HEK293 (cell line): ENCODE measurements at regions not wholly inside any gene's neighbourhood (a gene's known extent, or its start where the extent isn't known, plus 50 kb on each side); places are given as distances from the start of the nearest gene placed in this dataset.
A peak's percentile ranks its signal among the peaks of the same experiment; 100 is the strongest.
"Not testable (repeated sequence)": the region's sequence is repeated elsewhere in the genome, so short reads cannot be mapped to it uniquely, and the experiment has no call there.

Experiments used
- CTCF ChIA-PET: fragments of 350-600 bp; formaldehyde crosslinking; extraction: SDS; loops from one replicate; lab custom pipeline; 2021; ENCODE audit warnings: antibody characterized with exemption; lab: Yijun Ruan, JAX
- POLR2A ChIA-PET: fragments of 300-600 bp; formaldehyde crosslinking; extraction: SDS; loops from one replicate; lab custom pipeline; 2020; ENCODE audit warnings: antibody characterized with exemption, inconsistent platforms; lab: Yijun Ruan, JAX
- H3K27ac ChIP-seq: fragments of 200-500 bp; sonication (Bioruptor generic); 2 replicates; pipeline ENCODE4 v1.5.1; 2014; ENCODE audit warnings: low read depth, low read length, control low read depth, inconsistent platforms; ENCODE audit errors: extremely low read depth
- H3K36me3 ChIP-seq, 2 experiments: fragments of 200-500 bp in 1 of 2; sonication (Bioruptor generic) in 1 of 2; 1 replicate in 1 of 2; 2 replicates in 1 of 2; pipeline ENCODE4 v1.5.1; 2014 to 2017; ENCODE audit warnings: inconsistent platforms in 2 of 2, low read length in 2 of 2; ENCODE audit not compliant: control insufficient read depth in 2 of 2, insufficient read depth in 1 of 2
- H3K4me1 ChIP-seq: fragments of 200-500 bp; sonication (Bioruptor generic); 2 replicates; pipeline ENCODE4 v1.5.1; 2014; ENCODE audit warnings: mild to moderate bottlenecking, low read length, inconsistent platforms; ENCODE audit not compliant: control insufficient read depth, insufficient read depth
- H3K4me3 ChIP-seq: 2 replicates; pipeline ENCODE4 v1.5.1; 2011; ENCODE audit warnings: low read depth, mild to moderate bottlenecking, control low read depth, low read length, moderate library complexity
- H3K9me3 ChIP-seq: fragments of 200-500 bp; sonication (Bioruptor generic); 2 replicates; pipeline ENCODE4 v1.5.1; 2014; ENCODE audit warnings: low read depth, low read length, inconsistent platforms; ENCODE audit not compliant: control insufficient read depth, insufficient read depth
- FEZF1 ChIP-seq: fragments of 450-650 bp; formaldehyde crosslinking; IDR thresholded peaks from 2 replicates; pipeline ENCODE4 v1.5.1; 2016; ENCODE audit warnings: missing biosample characterization, missing genetic modification characterization
- GLIS2 ChIP-seq: fragments of 450-650 bp; formaldehyde crosslinking; IDR thresholded peaks from 2 replicates; pipeline ENCODE4 v1.5.1; 2016; ENCODE audit warnings: missing biosample characterization, missing genetic modification characterization
- KLF1 ChIP-seq: fragments of 450-650 bp; formaldehyde crosslinking; IDR thresholded peaks from 2 replicates; pipeline ENCODE4 v1.5.1; 2016; ENCODE audit warnings: missing biosample characterization, missing genetic modification characterization
- KLF10 ChIP-seq: fragments of 450-650 bp; IDR thresholded peaks from 2 replicates; pipeline ENCODE4 v1.5.1; 2018; ENCODE audit warnings: missing biosample characterization, mild to moderate bottlenecking, missing genetic modification characterization
- KLF9 ChIP-seq: fragments of 450-650 bp; formaldehyde crosslinking; IDR thresholded peaks from 2 replicates; pipeline ENCODE4 v1.5.1; 2016; ENCODE audit warnings: missing biosample characterization, missing genetic modification characterization, low read depth
- MZF1 ChIP-seq: fragments of 450-650 bp; formaldehyde crosslinking; IDR thresholded peaks from 2 replicates; pipeline ENCODE4 v1.5.1; 2017; ENCODE audit warnings: missing biosample characterization, missing genetic modification characterization, borderline replicate concordance
- PRDM10 ChIP-seq: fragments of 450-650 bp; formaldehyde crosslinking; IDR thresholded peaks from 2 replicates; pipeline ENCODE4 v1.5.1; 2016; ENCODE audit warnings: missing biosample characterization, missing genetic modification characterization
- SP2 ChIP-seq: fragments of 450-650 bp; formaldehyde crosslinking; IDR thresholded peaks from 2 replicates; pipeline ENCODE4 v1.5.1; 2016; ENCODE audit warnings: missing biosample characterization, missing genetic modification characterization
- SP3 ChIP-seq: fragments of 450-650 bp; formaldehyde crosslinking; IDR thresholded peaks from 2 replicates; pipeline ENCODE4 v1.5.1; 2016; ENCODE audit warnings: missing biosample characterization, missing genetic modification characterization
- SP7 ChIP-seq: fragments of 450-650 bp; formaldehyde crosslinking; IDR thresholded peaks from 2 replicates; pipeline ENCODE4 v1.5.1; 2016; ENCODE audit warnings: missing biosample characterization, missing genetic modification characterization
- YY1 ChIP-seq: fragments of 450-650 bp; formaldehyde crosslinking; IDR thresholded peaks from 2 replicates; pipeline ENCODE4 v1.5.1; 2018; ENCODE audit warnings: missing biosample characterization, missing genetic modification characterization
- ZBTB17 ChIP-seq: fragments of 450-650 bp; formaldehyde crosslinking; IDR thresholded peaks from 2 replicates; pipeline ENCODE4 v1.5.1; 2016; ENCODE audit warnings: missing biosample characterization, missing genetic modification characterization
- ZBTB20 ChIP-seq: fragments of 450-650 bp; formaldehyde crosslinking; IDR thresholded peaks from 2 replicates; pipeline ENCODE4 v1.5.1; 2016; ENCODE audit warnings: missing biosample characterization, missing genetic modification characterization
- ZBTB8A ChIP-seq: fragments of 450-650 bp; formaldehyde crosslinking; IDR thresholded peaks from 2 replicates; pipeline ENCODE4 v1.5.1; 2016; ENCODE audit warnings: missing biosample characterization, missing genetic modification characterization
- ZEB2 ChIP-seq: fragments of 450-650 bp; formaldehyde crosslinking; IDR thresholded peaks from 2 replicates; pipeline ENCODE4 v1.5.1; 2016; ENCODE audit warnings: missing biosample characterization, missing genetic modification characterization
- ZFHX2 ChIP-seq: fragments of 450-650 bp; formaldehyde crosslinking; conservative IDR thresholded peaks from 2 replicates; pipeline ENCODE4 v1.5.1; 2016; ENCODE audit warnings: missing biosample characterization, missing genetic modification characterization
- ZNF335 ChIP-seq: fragments of 450-650 bp; formaldehyde crosslinking; conservative IDR thresholded peaks from 2 replicates; pipeline ENCODE4 v1.5.1; 2016; ENCODE audit warnings: missing biosample characterization, missing genetic modification characterization
- ZNF423 ChIP-seq: fragments of 450-650 bp; formaldehyde crosslinking; IDR thresholded peaks from 2 replicates; pipeline ENCODE4 v1.5.1; 2016; ENCODE audit warnings: missing biosample characterization, missing genetic modification characterization
- ZNF501 ChIP-seq: fragments of 450-650 bp; formaldehyde crosslinking; IDR thresholded peaks from 2 replicates; pipeline ENCODE4 v1.5.1; 2016; ENCODE audit warnings: missing biosample characterization, missing genetic modification characterization
- ZNF600 ChIP-seq: fragments of 450-650 bp; formaldehyde crosslinking; IDR thresholded peaks from 2 replicates; pipeline ENCODE4 v1.5.1; 2016; ENCODE audit warnings: missing biosample characterization, missing genetic modification characterization
- ZNF629 ChIP-seq: fragments of 450-650 bp; formaldehyde crosslinking; IDR thresholded peaks from 2 replicates; pipeline ENCODE4 v1.5.1; 2017; ENCODE audit warnings: missing biosample characterization, missing genetic modification characterization
- ZXDB ChIP-seq: fragments of 450-650 bp; formaldehyde crosslinking; IDR thresholded peaks from 2 replicates; pipeline ENCODE4 v1.5.1; 2016; ENCODE audit warnings: missing biosample characterization, missing genetic modification characterization
- TF ChIP-seq, protein P1 (sequence below): fragments of 450-650 bp; formaldehyde crosslinking; IDR thresholded peaks from 2 replicates; pipeline ENCODE4 v1.5.0; 2017; ENCODE audit warnings: missing biosample characterization, missing genetic modification characterization, borderline replicate concordance
- TF ChIP-seq, protein P2 (sequence below): fragments of 450-650 bp; formaldehyde crosslinking; optimal IDR thresholded peaks from 2 replicates; pipeline ENCODE3; 2016; ENCODE audit warnings: missing biosample characterization, mild to moderate bottlenecking, missing genetic modification characterization
- TF ChIP-seq, protein P3 (sequence below): fragments of 450-650 bp; formaldehyde crosslinking; IDR thresholded peaks from 2 replicates; pipeline ENCODE4 v1.5.1; 2016; ENCODE audit warnings: missing biosample characterization, missing genetic modification characterization
- TF ChIP-seq, protein P4 (sequence below): fragments of 450-650 bp; formaldehyde crosslinking; IDR thresholded peaks from 2 replicates; pipeline ENCODE4 v1.5.1; 2016; ENCODE audit warnings: missing biosample characterization, missing genetic modification characterization

GRCh38 chr3:17861476-17861875, 119.0 kb upstream of the TBC1D5 start (continued):
- TF ChIP-seq, protein P1, sequence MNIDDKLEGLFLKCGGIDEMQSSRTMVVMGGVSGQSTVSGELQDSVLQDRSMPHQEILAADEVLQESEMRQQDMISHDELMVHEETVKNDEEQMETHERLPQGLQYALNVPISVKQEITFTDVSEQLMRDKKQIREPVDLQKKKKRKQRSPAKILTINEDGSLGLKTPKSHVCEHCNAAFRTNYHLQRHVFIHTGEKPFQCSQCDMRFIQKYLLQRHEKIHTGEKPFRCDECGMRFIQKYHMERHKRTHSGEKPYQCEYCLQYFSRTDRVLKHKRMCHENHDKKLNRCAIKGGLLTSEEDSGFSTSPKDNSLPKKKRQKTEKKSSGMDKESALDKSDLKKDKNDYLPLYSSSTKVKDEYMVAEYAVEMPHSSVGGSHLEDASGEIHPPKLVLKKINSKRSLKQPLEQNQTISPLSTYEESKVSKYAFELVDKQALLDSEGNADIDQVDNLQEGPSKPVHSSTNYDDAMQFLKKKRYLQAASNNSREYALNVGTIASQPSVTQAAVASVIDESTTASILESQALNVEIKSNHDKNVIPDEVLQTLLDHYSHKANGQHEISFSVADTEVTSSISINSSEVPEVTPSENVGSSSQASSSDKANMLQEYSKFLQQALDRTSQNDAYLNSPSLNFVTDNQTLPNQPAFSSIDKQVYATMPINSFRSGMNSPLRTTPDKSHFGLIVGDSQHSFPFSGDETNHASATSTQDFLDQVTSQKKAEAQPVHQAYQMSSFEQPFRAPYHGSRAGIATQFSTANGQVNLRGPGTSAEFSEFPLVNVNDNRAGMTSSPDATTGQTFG (tag by site-specific recombination), result no peak
- TF ChIP-seq ZNF335 (tag by site-specific recombination), result peak; percentile 27; the same call in 1 of the 2 replicates
- no peak for TF ChIP-seq MZF1 (tag by site-specific recombination)
- TF ChIP-seq, all 188 proteins: peak for 2

GRCh38 chr3:17860840-17861471, 118.5 kb upstream of the TBC1D5 start:
- H3K4me1 ChIP-seq, H3K36me3 ChIP-seq, CTCF ChIA-PET, H3K9me3 ChIP-seq, POLR2A ChIA-PET: not testable (repeated sequence)
- Histone ChIP-seq H3K27ac (peak overlapping the region; percentile 60), H3K4me3 (peak overlapping the region; percentile 36)
- TF ChIP-seq ZXDB (tag by site-specific recombination) (0 out of 2 replicates have a peak, but pooled peaks have one; percentile 38), ZBTB20 (tag by site-specific recombination) (peak; percentile 59; the same call in 1 of the 2 replicates), KLF1 (tag by site-specific recombination) (peak; percentile 55), PRDM10 (tag by site-specific recombination) (peak; percentile 31; the same call in 1 of the 2 replicates), ZFHX2 (tag by site-specific recombination) (peak; percentile 64), SP7 (tag by site-specific recombination) (peak; percentile 43), ZBTB17 (peak; percentile 70; the same call in 1 of the 2 replicates), ZNF423 (tag by site-specific recombination) (peak; percentile 68; the same call in 1 of the 2 replicates), SP2 (tag by site-specific recombination) (peak; percentile 44), SP3 (tag by site-specific recombination) (peak; percentile 35; the same call in 1 of the 2 replicates), KLF10 (tag by site-specific recombination) (peak; percentile 46), ZBTB8A (tag by site-specific recombination) (peak; percentile 83), ZEB2 (tag by site-specific recombination) (peak; percentile 72; the same call in 1 of the 2 replicates), FEZF1 (peak; percentile 13; the same call in 1 of the 2 replicates), KLF9 (peak; percentile 51), ZNF501 (tag by site-specific recombination) (peak; percentile 83; the same call in 1 of the 2 replicates), YY1 (tag by site-specific recombination) (peak; percentile 44), GLIS2 (tag by site-specific recombination) (peak; percentile 43; the same call in 1 of the 2 replicates), ZNF600 (tag by site-specific recombination) (peak; percentile 67), ZNF629 (tag by site-specific recombination) (peak; percentile 41; the same call in 1 of the 2 replicates)
- TF ChIP-seq, protein P2, sequence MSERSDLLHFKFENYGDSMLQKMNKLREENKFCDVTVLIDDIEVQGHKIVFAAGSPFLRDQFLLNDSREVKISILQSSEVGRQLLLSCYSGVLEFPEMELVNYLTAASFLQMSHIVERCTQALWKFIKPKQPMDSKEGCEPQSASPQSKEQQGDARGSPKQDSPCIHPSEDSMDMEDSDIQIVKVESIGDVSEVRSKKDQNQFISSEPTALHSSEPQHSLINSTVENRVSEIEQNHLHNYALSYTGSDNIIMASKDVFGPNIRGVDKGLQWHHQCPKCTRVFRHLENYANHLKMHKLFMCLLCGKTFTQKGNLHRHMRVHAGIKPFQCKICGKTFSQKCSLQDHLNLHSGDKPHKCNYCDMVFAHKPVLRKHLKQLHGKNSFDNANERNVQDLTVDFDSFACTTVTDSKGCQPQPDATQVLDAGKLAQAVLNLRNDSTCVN, result peak; percentile 80
- TF ChIP-seq, protein P3, sequence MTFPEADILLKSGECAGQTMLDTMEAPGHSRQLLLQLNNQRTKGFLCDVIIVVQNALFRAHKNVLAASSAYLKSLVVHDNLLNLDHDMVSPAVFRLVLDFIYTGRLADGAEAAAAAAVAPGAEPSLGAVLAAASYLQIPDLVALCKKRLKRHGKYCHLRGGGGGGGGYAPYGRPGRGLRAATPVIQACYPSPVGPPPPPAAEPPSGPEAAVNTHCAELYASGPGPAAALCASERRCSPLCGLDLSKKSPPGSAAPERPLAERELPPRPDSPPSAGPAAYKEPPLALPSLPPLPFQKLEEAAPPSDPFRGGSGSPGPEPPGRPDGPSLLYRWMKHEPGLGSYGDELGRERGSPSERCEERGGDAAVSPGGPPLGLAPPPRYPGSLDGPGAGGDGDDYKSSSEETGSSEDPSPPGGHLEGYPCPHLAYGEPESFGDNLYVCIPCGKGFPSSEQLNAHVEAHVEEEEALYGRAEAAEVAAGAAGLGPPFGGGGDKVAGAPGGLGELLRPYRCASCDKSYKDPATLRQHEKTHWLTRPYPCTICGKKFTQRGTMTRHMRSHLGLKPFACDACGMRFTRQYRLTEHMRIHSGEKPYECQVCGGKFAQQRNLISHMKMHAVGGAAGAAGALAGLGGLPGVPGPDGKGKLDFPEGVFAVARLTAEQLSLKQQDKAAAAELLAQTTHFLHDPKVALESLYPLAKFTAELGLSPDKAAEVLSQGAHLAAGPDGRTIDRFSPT, result 0 out of 2 replicates have a peak, but pooled peaks have one; percentile 27
- TF ChIP-seq, protein P4, sequence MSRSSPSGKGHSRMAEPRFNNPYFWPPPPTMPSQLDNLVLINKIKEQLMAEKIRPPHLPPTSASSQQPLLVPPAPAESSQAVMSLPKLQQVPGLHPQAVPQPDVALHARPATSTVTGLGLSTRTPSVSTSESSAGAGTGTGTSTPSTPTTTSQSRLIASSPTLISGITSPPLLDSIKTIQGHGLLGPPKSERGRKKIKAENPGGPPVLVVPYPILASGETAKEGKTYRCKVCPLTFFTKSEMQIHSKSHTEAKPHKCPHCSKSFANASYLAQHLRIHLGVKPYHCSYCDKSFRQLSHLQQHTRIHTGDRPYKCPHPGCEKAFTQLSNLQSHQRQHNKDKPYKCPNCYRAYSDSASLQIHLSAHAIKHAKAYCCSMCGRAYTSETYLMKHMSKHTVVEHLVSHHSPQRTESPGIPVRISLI (tag by site-specific recombination), result 0 out of 2 replicates have a peak, but pooled peaks have one; percentile 34
